ENCODE measurements at regions not wholly inside any gene's neighbourhood (a gene's known extent, or its start where the extent isn't known, plus 50 kb on each side); places are given as distances from the start of the nearest gene placed in this dataset.

DNA sequence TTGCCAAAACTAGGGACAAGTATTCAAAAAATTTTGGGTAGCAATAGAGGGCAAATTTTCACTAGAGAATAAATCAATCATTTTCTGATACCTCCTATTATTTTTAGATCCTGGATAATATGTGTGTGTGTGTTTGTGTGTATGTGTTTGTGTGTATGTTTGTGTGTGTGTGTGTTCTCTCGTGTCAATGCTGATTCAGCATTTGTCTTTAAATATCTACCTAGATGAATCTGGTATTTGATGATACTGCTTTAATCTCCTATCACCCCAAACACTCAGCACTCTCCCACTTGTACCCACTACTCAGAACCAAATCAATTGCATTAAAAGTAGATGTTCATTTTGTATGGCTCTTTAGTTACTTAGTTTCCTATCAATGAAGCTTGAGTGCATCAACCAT lies 101.3 kb upstream of the NPFFR2 start:
- no TSS peak for BruUV-seq (replicated peaks)
- no peak overlapping the region for H3K9ac ChIP-seq (ENCODE audit: low read length)
- CTCF ChIA-PET, result no interaction called here
- no peak overlapping the region for H3K4me2 ChIP-seq (ENCODE audit: low read length)
- no peaks in the 10 kb centered on the region for H3K27me3 ChIP-seq (ENCODE audit: low read length)
- no peak overlapping the region for H3K27ac ChIP-seq (ENCODE audit: low read length)
- no peak overlapping the region for H2AFZ ChIP-seq (ENCODE audit: low read length)
- no peaks in the 10 kb centered on the region for H3K79me2 ChIP-seq (ENCODE audit: low read length)
- H3K4me1 ChIP-seq (ENCODE audit: insufficient read depth, low read length), result no peaks in the 10 kb centered on the region
- H3F3A ChIP-seq (ENCODE audit: low read length, unreplicated experiment), result no peaks in the 10 kb centered on the region
- no peak overlapping the region for H3K4me3 ChIP-seq (ENCODE audit: low read length)
- ATAC-seq, result no peak
- no peaks in the 10 kb centered on the region for H3K9me3 ChIP-seq (ENCODE audit: low read length)
- DNase-seq, result no peak
- no peaks in the 10 kb centered on the region for H3K36me3 ChIP-seq (ENCODE audit: low read depth, low read length)
- TF ChIP-seq EZH2phosphoT487 (IDR thresholded peaks at IDR 0.05; ENCODE audit: borderline replicate concordance, low read length) (no peak), CTCF (conservative IDR thresholded peaks at IDR 0.05; ENCODE audit: low read depth, low read length) (no peak), EZH2 (IDR thresholded peaks at IDR 0.05; ENCODE audit: low read length, unreplicated experiment) (no peak)
- H4K20me1 ChIP-seq (ENCODE audit: low read length), result no peaks in the 10 kb centered on the region
- intact Hi-C loops (cut with micrococcal nuclease), result no loop called here
- POLR2A ChIA-PET (ENCODE audit: unreplicated experiment), result no interaction called here
- no peaks in the 10 kb centered on the region for H3K9me2 ChIP-seq (replicated peaks; ENCODE audit: low read length)

GRCh38 chr4:71932941-71933340 lies 98.9 kb upstream of the NPFFR2 start:
- H3K36me3 ChIP-seq (ENCODE audit: low read depth, low read length), result no peaks in the 10 kb centered on the region
- CTCF ChIA-PET, result interaction anchor here (0.7 kb wide), 1 partner anchor 1075 kb away, joined by 3 read pairs; no protein-coding TSS in a partner anchor
- no peak overlapping the region for H3K9ac ChIP-seq (ENCODE audit: low read length)
- no peaks in the 10 kb centered on the region for H3K9me2 ChIP-seq (replicated peaks; ENCODE audit: low read length)
- DNase-seq (no peak), ATAC-seq (no peak)
- intact Hi-C loops (cut with micrococcal nuclease), result no loop called here
- POLR2A ChIA-PET (ENCODE audit: unreplicated experiment), result no interaction called here
- H3K79me2 ChIP-seq (ENCODE audit: low read length), result no peaks in the 10 kb centered on the region
- H3K9me3 ChIP-seq (ENCODE audit: low read length), result no peaks in the 10 kb centered on the region
- H3F3A ChIP-seq (ENCODE audit: low read length, unreplicated experiment), result no peaks in the 10 kb centered on the region
- H3K4me2 ChIP-seq (ENCODE audit: low read length), result no peak overlapping the region
- H4K20me1 ChIP-seq (ENCODE audit: low read length), result no peaks in the 10 kb centered on the region
- no TSS peak for BruUV-seq (replicated peaks)
- no peak overlapping the region for H2AFZ ChIP-seq (ENCODE audit: low read length)
- H3K4me3 ChIP-seq (ENCODE audit: low read length), result no peak overlapping the region
- TF ChIP-seq EZH2 (IDR thresholded peaks at IDR 0.05; ENCODE audit: low read length, unreplicated experiment) (no peak), EZH2phosphoT487 (IDR thresholded peaks at IDR 0.05; ENCODE audit: borderline replicate concordance, low read length) (no peak), CTCF (conservative IDR thresholded peaks at IDR 0.05; ENCODE audit: low read depth, low read length) (no peak)
- H3K27me3 ChIP-seq (ENCODE audit: low read length), result no peaks in the 10 kb centered on the region
- no peak overlapping the region for H3K27ac ChIP-seq (ENCODE audit: low read length)
- no peaks in the 10 kb centered on the region for H3K4me1 ChIP-seq (ENCODE audit: insufficient read depth, low read length)

- H3K4me1 ChIP-seq (ENCODE audit: insufficient read depth, low read length), result no peaks in the 10 kb centered on the region
- H3F3A ChIP-seq (ENCODE audit: low read length, unreplicated experiment), result no peaks in the 10 kb centered on the region
- H3K36me3 ChIP-seq (ENCODE audit: low read depth, low read length), result no peaks in the 10 kb centered on the region
- H3K27me3 ChIP-seq (ENCODE audit: low read length), result no peaks in the 10 kb centered on the region
- CTCF ChIA-PET, result no interaction called here
- BruUV-seq (replicated peaks), result no TSS peak
- intact Hi-C loops (cut with micrococcal nuclease), result no loop called here
- TF ChIP-seq EZH2 (IDR thresholded peaks at IDR 0.05; ENCODE audit: low read length, unreplicated experiment) (no peak), CTCF (conservative IDR thresholded peaks at IDR 0.05; ENCODE audit: low read depth, low read length) (no peak), EZH2phosphoT487 (IDR thresholded peaks at IDR 0.05; ENCODE audit: borderline replicate concordance, low read length) (no peak)
- POLR2A ChIA-PET (ENCODE audit: unreplicated experiment), result no interaction called here
- no peaks in the 10 kb centered on the region for H3K9me2 ChIP-seq (replicated peaks; ENCODE audit: low read length)
- H4K20me1 ChIP-seq (ENCODE audit: low read length), result no peaks in the 10 kb centered on the region
- H3K9ac ChIP-seq (ENCODE audit: low read length), result no peak overlapping the region
- no peak overlapping the region for H3K4me2 ChIP-seq (ENCODE audit: low read length)
- ATAC-seq, result no peak
- no peaks in the 10 kb centered on the region for H3K79me2 ChIP-seq (ENCODE audit: low read length)
- no peaks in the 10 kb centered on the region for H3K9me3 ChIP-seq (ENCODE audit: low read length)
- no peak overlapping the region for H2AFZ ChIP-seq (ENCODE audit: low read length)
- H3K4me3 ChIP-seq (ENCODE audit: low read length), result no peak overlapping the region
- DNase-seq, result no peak
- no peak overlapping the region for H3K27ac ChIP-seq (ENCODE audit: low read length)
These were observed 93.0 kb upstream of the NPFFR2 start for GRCh38 chr4:71938776-71939175.
